ENCODE measurements at regions not wholly inside any gene's neighbourhood (a gene's known extent, or its start where the extent isn't known, plus 50 kb on each side); places are given as distances from the start of the nearest gene placed in this dataset.

GRCh38 chr9:88596376-88596775 lies 61.4 kb downstream of the NXNL2 start:
- no peak for DNase-seq (ENCODE audit: low spot score)
- H3K27me3 ChIP-seq, result no peaks in the 10 kb centered on the region
- H3K4me3 ChIP-seq, result no peak overlapping the region
- no peaks in the 10 kb centered on the region for H3K36me3 ChIP-seq
- H3K27ac ChIP-seq, result no peak overlapping the region
- H3K9me3 ChIP-seq, result no peaks in the 10 kb centered on the region
- TF ChIP-seq CTCF (IDR thresholded peaks at IDR 0.05), result no peak
- H3K4me1 ChIP-seq, result no peaks in the 10 kb centered on the region

GRCh38 chr9:88604836-88605511 lies 70.0 kb downstream of the NXNL2 start:
- no peak for TF ChIP-seq CTCF (IDR thresholded peaks at IDR 0.05)
- no peak for DNase-seq (ENCODE audit: low spot score)
- Histone ChIP-seq H3K27ac (peak overlapping the region; percentile 33 to 35), H3K36me3 (no peaks in the 10 kb centered on the region), H3K9me3 (no peaks in the 10 kb centered on the region), H3K27me3 (no peaks in the 10 kb centered on the region), H3K4me1 (peaks cover 0 to 20% of the 10 kb centered on the region in 2 donors), H3K4me3 (no peak overlapping the region)

GRCh38 chr9:88605512-88606362 lies 70.8 kb downstream of the NXNL2 start:
- Histone ChIP-seq H3K4me1 (peaks cover 0 to 20% of the 10 kb centered on the region in 2 donors), H3K9me3 (no peaks in the 10 kb centered on the region), H3K36me3 (no peaks in the 10 kb centered on the region), H3K27me3 (no peaks in the 10 kb centered on the region), H3K4me3 (no peak overlapping the region), H3K27ac (peak overlapping the region in 1 of 2 donors; percentile 33)
- TF ChIP-seq CTCF (IDR thresholded peaks at IDR 0.05), result no peak
- no peak for DNase-seq (ENCODE audit: low spot score)

- H3K4me3 ChIP-seq, result no peak overlapping the region
- TF ChIP-seq CTCF (IDR thresholded peaks at IDR 0.05), result no peak
- no peak overlapping the region for H3K27ac ChIP-seq
- peaks cover 5 to 59% of the 10 kb centered on the region in 2 donors for H3K9me3 ChIP-seq
- no peaks in the 10 kb centered on the region for H3K27me3 ChIP-seq
- no peaks in the 10 kb centered on the region for H3K4me1 ChIP-seq
- H3K36me3 ChIP-seq, result no peaks in the 10 kb centered on the region
- no peak for DNase-seq (ENCODE audit: low spot score)
Measured at GRCh38 chr9:88614359-88614758, 79.4 kb downstream of the NXNL2 start.

GRCh38 chr9:88623698-88624097 lies 88.7 kb downstream of the NXNL2 start:
- H3K27me3 ChIP-seq, result no peaks in the 10 kb centered on the region
- no peak for TF ChIP-seq CTCF (IDR thresholded peaks at IDR 0.05)
- DNase-seq (ENCODE audit: low spot score), result no peak
- no peak overlapping the region for H3K4me3 ChIP-seq
- no peak overlapping the region for H3K27ac ChIP-seq
- no peaks in the 10 kb centered on the region for H3K9me3 ChIP-seq
- H3K4me1 ChIP-seq, result no peaks in the 10 kb centered on the region
- no peaks in the 10 kb centered on the region for H3K36me3 ChIP-seq
